ENCODE measurements at regions not wholly inside any gene's neighbourhood (a gene's known extent, or its start where the extent isn't known, plus 50 kb on each side); places are given as distances from the start of the nearest gene placed in this dataset.

- H3K9me3 ChIP-seq (ENCODE audit: insufficient read depth, low read length), result no peaks in the 10 kb centered on the region
- no peak for DNase-seq (ENCODE audit: low read depth, low spot score)
- no peak overlapping the region for H3K4me3 ChIP-seq (ENCODE audit: insufficient read length, low read depth)
- H3K4me1 ChIP-seq (ENCODE audit: insufficient read depth, insufficient read length), result no peaks in the 10 kb centered on the region
- no peak overlapping the region for H3K9ac ChIP-seq (ENCODE audit: insufficient read length, low read depth)
- TF ChIP-seq YY1 (IDR thresholded peaks at IDR 0.05; ENCODE audit: insufficient read depth, insufficient read length), result no peak
- TF ChIP-seq SUZ12 (IDR thresholded peaks at IDR 0.05; ENCODE audit: extremely low read depth, insufficient read depth, insufficient read length), result no peak
- no peak for TF ChIP-seq ZNF274 (IDR thresholded peaks at IDR 0.05; ENCODE audit: low read depth, low read length)
- no peaks in the 10 kb centered on the region for H3K27me3 ChIP-seq (ENCODE audit: insufficient read depth, insufficient read length)
- no peaks in the 10 kb centered on the region for H3K36me3 ChIP-seq (ENCODE audit: insufficient read depth, insufficient read length, low read length)
Observed at GRCh38 chr4:38455092-38455862, 208.7 kb upstream of the KLF3 start.

GRCh38 chr4:38456096-38456495, 207.9 kb upstream of the KLF3 start:
- Histone ChIP-seq H3K4me1 (ENCODE audit: insufficient read depth, insufficient read length) (no peaks in the 10 kb centered on the region), H3K27me3 (ENCODE audit: insufficient read depth, insufficient read length) (no peaks in the 10 kb centered on the region), H3K4me3 (ENCODE audit: insufficient read length, low read depth) (no peak overlapping the region), H3K36me3 (ENCODE audit: insufficient read depth, insufficient read length, low read length) (no peaks in the 10 kb centered on the region), H3K9me3 (ENCODE audit: insufficient read depth, low read length) (no peaks in the 10 kb centered on the region), H3K9ac (ENCODE audit: insufficient read length, low read depth) (no peak overlapping the region)
- no peak for DNase-seq (ENCODE audit: low read depth, low spot score)
- TF ChIP-seq SUZ12 (IDR thresholded peaks at IDR 0.05; ENCODE audit: extremely low read depth, insufficient read depth, insufficient read length) (no peak), ZNF274 (IDR thresholded peaks at IDR 0.05; ENCODE audit: low read depth, low read length) (no peak), YY1 (IDR thresholded peaks at IDR 0.05; ENCODE audit: insufficient read depth, insufficient read length) (no peak)

GRCh38 chr4:38461342-38461741, 202.7 kb upstream of the KLF3 start:
- no peak for DNase-seq (ENCODE audit: low read depth, low spot score)
- TF ChIP-seq YY1 (IDR thresholded peaks at IDR 0.05; ENCODE audit: insufficient read depth, insufficient read length), result no peak
- no peak for TF ChIP-seq ZNF274 (IDR thresholded peaks at IDR 0.05; ENCODE audit: low read depth, low read length)
- TF ChIP-seq SUZ12 (IDR thresholded peaks at IDR 0.05; ENCODE audit: extremely low read depth, insufficient read depth, insufficient read length), result no peak
- H3K36me3 ChIP-seq (ENCODE audit: insufficient read depth, insufficient read length, low read length), result no peaks in the 10 kb centered on the region
- H3K27me3 ChIP-seq (ENCODE audit: insufficient read depth, insufficient read length), result no peaks in the 10 kb centered on the region
- no peak overlapping the region for H3K4me3 ChIP-seq (ENCODE audit: insufficient read length, low read depth)
- no peaks in the 10 kb centered on the region for H3K9me3 ChIP-seq (ENCODE audit: insufficient read depth, low read length)
- no peak overlapping the region for H3K9ac ChIP-seq (ENCODE audit: insufficient read length, low read depth)
- peaks cover 2% of the 10 kb centered on the region for H3K4me1 ChIP-seq (ENCODE audit: insufficient read depth, insufficient read length)

GRCh38 chr4:38462367-38463055, 201.5 kb upstream of the KLF3 start:
- DNase-seq (ENCODE audit: low read depth, low spot score), result no peak
- no peak overlapping the region for H3K9ac ChIP-seq (ENCODE audit: insufficient read length, low read depth)
- no peak overlapping the region for H3K4me3 ChIP-seq (ENCODE audit: insufficient read length, low read depth)
- no peaks in the 10 kb centered on the region for H3K36me3 ChIP-seq (ENCODE audit: insufficient read depth, insufficient read length, low read length)
- TF ChIP-seq YY1 (IDR thresholded peaks at IDR 0.05; ENCODE audit: insufficient read depth, insufficient read length) (no peak), ZNF274 (IDR thresholded peaks at IDR 0.05; ENCODE audit: low read depth, low read length) (no peak), SUZ12 (IDR thresholded peaks at IDR 0.05; ENCODE audit: extremely low read depth, insufficient read depth, insufficient read length) (no peak)
- peaks cover 2% of the 10 kb centered on the region for H3K4me1 ChIP-seq (ENCODE audit: insufficient read depth, insufficient read length)
- peaks cover 7% of the 10 kb centered on the region; the same call in 1 of the 2 replicates for H3K9me3 ChIP-seq (ENCODE audit: insufficient read depth, low read length)
- H3K27me3 ChIP-seq (ENCODE audit: insufficient read depth, insufficient read length), result no peaks in the 10 kb centered on the region

- Histone ChIP-seq H3K9me3 (ENCODE audit: insufficient read depth, low read length) (peaks cover 9% of the 10 kb centered on the region; the same call in 1 of the 2 replicates), H3K4me3 (ENCODE audit: insufficient read length, low read depth) (no peak overlapping the region), H3K9ac (ENCODE audit: insufficient read length, low read depth) (no peak overlapping the region), H3K4me1 (ENCODE audit: insufficient read depth, insufficient read length) (peaks cover 2% of the 10 kb centered on the region), H3K27me3 (ENCODE audit: insufficient read depth, insufficient read length) (no peaks in the 10 kb centered on the region), H3K36me3 (ENCODE audit: insufficient read depth, insufficient read length, low read length) (no peaks in the 10 kb centered on the region)
- no peak for TF ChIP-seq ZNF274 (IDR thresholded peaks at IDR 0.05; ENCODE audit: low read depth, low read length)
- no peak for TF ChIP-seq SUZ12 (IDR thresholded peaks at IDR 0.05; ENCODE audit: extremely low read depth, insufficient read depth, insufficient read length)
- no peak for TF ChIP-seq YY1 (IDR thresholded peaks at IDR 0.05; ENCODE audit: insufficient read depth, insufficient read length)
- no peak for DNase-seq (ENCODE audit: low read depth, low spot score)
Observed at GRCh38 chr4:38463268-38463958, 200.6 kb upstream of the KLF3 start.

- Histone ChIP-seq H3K9ac (ENCODE audit: insufficient read length, low read depth) (no peak overlapping the region), H3K27me3 (ENCODE audit: insufficient read depth, insufficient read length) (no peaks in the 10 kb centered on the region), H3K36me3 (ENCODE audit: insufficient read depth, insufficient read length, low read length) (no peaks in the 10 kb centered on the region), H3K4me1 (ENCODE audit: insufficient read depth, insufficient read length) (peaks cover 2% of the 10 kb centered on the region), H3K9me3 (ENCODE audit: insufficient read depth, low read length) (peaks cover 9% of the 10 kb centered on the region; the same call in 1 of the 2 replicates), H3K4me3 (ENCODE audit: insufficient read length, low read depth) (no peak overlapping the region)
- TF ChIP-seq YY1 (IDR thresholded peaks at IDR 0.05; ENCODE audit: insufficient read depth, insufficient read length), result no peak
- no peak for TF ChIP-seq SUZ12 (IDR thresholded peaks at IDR 0.05; ENCODE audit: extremely low read depth, insufficient read depth, insufficient read length)
- TF ChIP-seq ZNF274 (IDR thresholded peaks at IDR 0.05; ENCODE audit: low read depth, low read length), result no peak
- no peak for DNase-seq (ENCODE audit: low read depth, low spot score)
Observed at GRCh38 chr4:38464328-38464727, 199.7 kb upstream of the KLF3 start.

GRCh38 chr4:38466401-38466800, 197.6 kb upstream of the KLF3 start:
- no peak for DNase-seq (ENCODE audit: low read depth, low spot score)
- Histone ChIP-seq H3K9me3 (ENCODE audit: insufficient read depth, low read length) (peaks cover 9% of the 10 kb centered on the region; the same call in 1 of the 2 replicates), H3K4me3 (ENCODE audit: insufficient read length, low read depth) (no peak overlapping the region), H3K36me3 (ENCODE audit: insufficient read depth, insufficient read length, low read length) (no peaks in the 10 kb centered on the region), H3K9ac (ENCODE audit: insufficient read length, low read depth) (no peak overlapping the region), H3K4me1 (ENCODE audit: insufficient read depth, insufficient read length) (peaks cover 2% of the 10 kb centered on the region), H3K27me3 (ENCODE audit: insufficient read depth, insufficient read length) (no peaks in the 10 kb centered on the region)
- no peak for TF ChIP-seq SUZ12 (IDR thresholded peaks at IDR 0.05; ENCODE audit: extremely low read depth, insufficient read depth, insufficient read length)
- TF ChIP-seq YY1 (IDR thresholded peaks at IDR 0.05; ENCODE audit: insufficient read depth, insufficient read length), result no peak
